Activated CD4-positive, CD25-positive, alpha-beta regulatory T cell treated with anti-CD3 and anti-CD28 coated beads, Interleukin-2, amount 50 U/mL, for 72 hours (primary cell): ENCODE measurements at regions not wholly inside any gene's neighbourhood (a gene's known extent, or its start where the extent isn't known, plus 50 kb on each side); places are given as distances from the start of the nearest gene placed in this dataset.
A peak's percentile ranks its signal among the peaks of the same experiment; 100 is the strongest.
"Not testable (repeated sequence)": the region's sequence is repeated elsewhere in the genome, so short reads cannot be mapped to it uniquely, and the experiment has no call there.

ENCODE experiments used
- DNase-seq: peaks from one replicate; pipeline ENCODE4 v3.0.0; 2021

DNA sequence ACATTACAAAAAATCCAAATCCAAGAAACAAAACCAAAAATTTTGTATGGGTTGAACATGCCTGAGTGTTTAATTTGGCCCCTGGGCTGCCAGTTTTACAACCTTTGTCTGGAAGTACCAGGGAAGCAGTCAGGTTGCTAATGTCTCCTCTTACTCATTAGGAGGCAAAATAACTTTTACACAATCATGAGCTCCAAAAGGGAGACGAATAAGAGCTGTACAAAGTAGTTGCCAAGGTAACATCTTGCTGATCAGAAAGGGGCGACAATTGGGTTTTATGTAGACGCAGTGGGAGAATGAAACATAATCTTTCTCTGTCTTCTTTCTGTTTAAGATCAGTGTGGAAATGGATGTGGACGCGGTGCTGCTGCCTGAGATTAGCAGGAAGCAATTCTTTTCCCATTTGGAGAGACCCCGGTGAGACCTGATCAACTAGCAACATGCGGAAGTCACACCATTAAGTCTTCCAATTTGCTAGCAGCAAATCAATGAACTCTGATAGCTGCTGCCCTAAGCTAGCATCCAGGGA lies 90.7 kb upstream of the IGFBP7 start:
- no peak for DNase-seq

DNA sequence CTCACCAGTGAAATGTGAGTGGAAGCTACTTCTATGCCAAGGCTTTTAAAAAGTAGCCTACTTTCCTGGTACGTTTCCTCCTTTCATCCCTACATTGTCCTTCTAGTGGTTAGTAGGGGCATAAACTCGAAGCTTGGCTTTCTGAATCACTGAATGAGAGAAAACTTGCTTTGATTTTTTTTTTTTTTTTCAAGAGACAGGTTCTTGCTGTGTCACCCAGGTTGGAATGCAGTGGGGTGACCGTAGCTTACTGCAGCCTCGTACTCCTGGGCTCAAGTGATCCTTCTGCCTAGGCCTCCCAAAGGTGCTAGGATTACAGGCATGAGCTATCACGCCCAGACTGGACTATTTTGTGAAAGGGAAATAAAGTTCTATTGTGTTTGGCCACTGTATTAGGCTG lies 89.1 kb upstream of the IGFBP7 start:
- DNase-seq, result no peak

DNA sequence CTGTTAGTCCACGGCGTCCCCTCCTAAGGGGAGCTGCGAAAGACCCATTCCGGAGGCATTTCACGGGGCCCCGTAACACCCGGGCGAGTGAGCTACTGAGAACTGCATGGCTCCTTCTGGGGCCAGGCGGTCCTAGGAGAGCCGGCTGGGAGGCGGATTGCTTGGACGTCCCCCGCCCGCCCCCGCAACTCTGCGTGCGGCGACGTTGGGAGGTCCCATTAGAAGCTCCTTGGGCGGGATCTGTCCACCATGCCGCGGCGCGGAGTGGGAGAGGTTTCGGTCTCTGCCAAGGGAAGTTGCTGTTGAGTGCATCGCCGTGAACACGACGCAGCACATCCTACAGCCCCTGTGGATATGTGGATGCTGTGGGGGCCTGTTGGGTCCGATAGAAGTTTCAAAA lies 85.4 kb upstream of the IGFBP7 start:
- no peak for DNase-seq

DNA sequence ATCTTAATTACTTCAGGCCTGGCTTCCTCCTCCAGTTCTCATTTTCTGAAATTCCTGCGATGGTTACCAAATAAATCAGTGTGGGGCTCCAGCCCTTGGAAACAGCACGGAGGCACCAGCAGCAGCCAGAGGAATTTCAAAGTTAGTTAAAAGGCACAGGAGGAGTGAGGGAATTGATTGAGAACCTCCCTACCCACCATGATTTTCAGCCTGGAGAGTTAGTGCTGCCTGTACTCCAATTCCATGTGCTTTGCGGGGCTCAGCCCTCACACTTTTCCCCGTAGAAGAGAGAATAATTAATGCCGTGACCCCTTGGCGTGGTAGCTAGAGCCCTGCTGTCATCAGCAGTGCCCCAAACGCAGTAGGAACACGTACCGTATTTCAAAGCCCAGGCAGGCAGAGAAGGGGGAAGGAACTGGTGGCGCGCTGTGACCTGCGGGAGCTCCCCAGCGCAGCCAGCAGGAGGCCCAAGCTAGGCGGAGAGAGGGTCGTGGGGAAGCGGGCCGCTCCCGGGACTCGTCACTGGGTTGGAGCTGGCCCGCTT lies 84.0 kb upstream of the IGFBP7 start:
- no peak for DNase-seq

- no peak for DNase-seq
These were observed 83.1 kb upstream of the IGFBP7 start for GRCh38 chr4:57193209-57193810.

DNA sequence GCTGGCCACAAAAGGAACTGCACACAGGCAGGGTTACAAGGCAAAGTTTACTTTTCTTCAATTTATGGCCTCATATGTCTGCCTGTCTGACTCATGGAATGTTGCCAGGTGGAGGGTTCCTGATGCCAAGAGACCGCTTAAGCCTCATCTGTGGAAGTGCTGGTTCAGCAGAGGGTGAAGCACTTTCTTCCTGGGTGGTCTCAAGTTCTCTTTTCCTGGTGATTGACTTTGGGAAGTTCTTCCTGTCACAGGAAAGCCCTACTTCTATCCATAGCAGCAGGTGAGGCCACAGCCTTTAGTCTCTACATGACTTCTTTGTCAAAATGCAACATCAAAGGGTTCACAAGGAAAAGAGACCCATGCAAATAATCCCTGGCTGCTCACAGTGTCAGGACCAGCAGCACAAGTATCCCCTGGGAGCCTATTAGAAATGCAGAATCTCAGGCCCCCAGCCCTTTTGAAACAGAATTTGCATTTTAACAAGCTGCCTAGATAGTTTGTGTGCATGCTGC lies 81.4 kb upstream of the IGFBP7 start:
- no peak for DNase-seq

GRCh38 chr4:57190601-57191481 lies 80.7 kb upstream of the IGFBP7 start:
- no peak for DNase-seq

GRCh38 chr4:57187246-57187645 lies 77.1 kb upstream of the IGFBP7 start:
- no peak for DNase-seq

GRCh38 chr4:57184378-57185029 lies 74.3 kb upstream of the IGFBP7 start:
- no peak for DNase-seq

DNA sequence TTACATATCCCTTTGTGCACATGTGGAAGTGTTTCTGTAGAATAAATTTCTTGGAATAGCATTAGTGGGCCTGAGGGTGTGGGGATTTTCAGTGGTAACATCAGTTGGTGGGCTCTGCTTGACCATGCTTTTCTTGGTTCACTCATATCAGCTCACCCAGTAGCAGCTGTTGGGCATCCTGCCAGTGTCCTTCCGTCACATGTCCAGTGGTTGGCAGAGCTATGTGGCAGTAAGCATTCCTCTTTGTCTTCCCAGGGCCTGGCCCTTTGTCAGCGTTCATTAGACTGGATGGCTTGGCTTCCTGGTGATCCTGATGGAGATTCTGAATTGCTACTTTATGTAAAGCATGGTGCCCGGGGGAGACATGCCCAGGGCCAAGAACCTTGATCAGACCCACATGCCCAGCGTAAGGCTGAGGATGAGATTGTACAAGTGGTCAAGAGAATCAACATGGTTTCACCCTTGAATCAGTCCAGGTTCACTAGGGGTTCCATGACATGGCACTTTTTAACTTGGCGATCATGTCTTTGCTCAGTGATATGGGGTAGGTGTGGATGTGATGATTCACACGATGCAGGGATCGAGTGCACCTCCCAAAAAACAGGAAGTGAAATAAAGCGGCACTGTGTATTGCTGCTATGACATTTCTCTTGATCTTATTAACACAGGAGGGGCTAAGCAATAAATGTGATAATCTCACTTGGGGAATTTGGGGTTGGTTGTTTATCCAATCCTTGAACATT lies 72.1 kb upstream of the IGFBP7 start:
- no peak for DNase-seq

DNA sequence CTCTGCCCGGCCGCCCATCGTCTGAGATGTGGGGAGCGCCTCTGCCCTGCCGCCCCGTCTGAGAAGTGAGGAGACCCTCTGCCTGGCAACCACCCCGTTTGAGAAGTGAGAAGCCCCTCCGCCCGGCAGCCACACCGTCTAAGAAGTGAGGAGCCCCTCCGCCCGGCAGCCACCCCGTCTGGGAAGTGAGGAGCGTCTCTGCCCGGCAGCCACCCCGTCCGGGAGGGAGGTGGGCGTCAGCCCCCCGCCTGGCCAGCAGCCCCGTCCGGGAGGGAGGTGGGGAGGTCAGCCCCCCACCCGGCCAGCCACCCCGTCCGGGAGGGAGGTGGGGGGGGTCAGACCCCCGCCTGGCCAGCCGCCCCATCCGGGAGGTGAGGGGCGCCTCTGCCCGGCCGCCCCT lies 63.0 kb upstream of the IGFBP7 start:
- DNase-seq, result not testable (repeated sequence)

DNA sequence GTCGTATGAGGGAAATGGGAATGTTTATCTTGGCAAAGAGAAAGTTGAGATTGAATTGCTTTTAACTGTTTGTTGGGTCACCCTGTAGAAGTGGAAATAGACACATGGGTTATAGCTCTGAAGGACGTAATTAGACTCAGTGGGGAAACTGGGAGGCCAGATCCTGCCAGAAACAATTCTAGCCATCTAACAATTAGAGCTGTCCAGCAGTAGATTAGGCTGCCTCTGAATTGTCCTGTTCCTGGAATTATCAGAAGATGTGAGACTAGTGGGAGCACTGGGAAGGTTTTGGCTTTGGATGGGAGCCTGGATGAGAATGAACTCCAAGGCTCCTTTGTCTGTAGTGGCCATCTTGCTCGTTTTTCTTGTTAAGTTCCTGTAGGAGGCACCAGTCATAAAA lies 61.9 kb upstream of the IGFBP7 start:
- no peak for DNase-seq

- DNase-seq, result no peak
These were observed 58.8 kb upstream of the IGFBP7 start for GRCh38 chr4:57168982-57169381.

GRCh38 chr4:57163530-57164459 lies 53.6 kb upstream of the IGFBP7 start:
- peak; percentile 79 for DNase-seq

DNA sequence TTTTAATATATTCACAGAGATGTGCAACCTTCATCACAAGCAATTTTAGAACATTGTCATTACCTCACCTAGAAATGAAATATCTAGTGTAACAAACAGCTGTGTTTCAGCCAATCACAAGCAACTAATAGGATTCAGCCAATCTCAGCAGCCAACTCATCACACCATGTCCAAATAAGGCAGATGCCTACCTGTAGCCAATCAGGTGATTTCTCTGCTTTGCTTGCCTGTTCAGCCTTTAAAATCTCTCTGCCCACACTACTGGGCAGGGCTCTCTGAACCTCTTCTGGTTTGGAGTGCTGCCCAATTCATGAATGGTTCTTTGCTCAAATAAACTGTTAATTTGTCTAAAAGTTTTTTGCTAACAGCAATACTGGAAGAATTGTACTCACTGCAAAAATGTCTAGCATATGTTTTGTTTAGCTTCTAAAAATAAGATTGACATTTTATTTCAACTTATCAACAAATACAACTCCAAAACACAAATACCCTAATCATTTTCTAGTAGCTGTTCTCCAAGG lies 52.4 kb upstream of the IGFBP7 start:
- DNase-seq, result no peak
